GM18505 (cell line): ENCODE measurements at regions not wholly inside any gene's neighbourhood (a gene's known extent, or its start where the extent isn't known, plus 50 kb on each side); places are given as distances from the start of the nearest gene placed in this dataset.
"Not testable (repeated sequence)": the region's sequence is repeated elsewhere in the genome, so short reads cannot be mapped to it uniquely, and the experiment has no call there.

Experiments
- ATAC-seq: cut with Tn5 transposase; IDR thresholded peaks from one replicate; pipeline ENCODE4 v1.9.1; 2021; ENCODE audit not compliant: unreplicated experiment
- POLR2A ChIP-seq: IDR thresholded peaks from 4 replicates; pipeline ENCODE4 v1.6.1; 2011; ENCODE audit warnings: borderline replicate concordance; ENCODE audit not compliant: insufficient read depth, insufficient read length; ENCODE audit errors: extremely low read depth

GRCh38 chr11:37264060-37264459, 666.0 kb upstream of the RAG2 start:
- ATAC-seq: no peak
- no peak for TF ChIP-seq POLR2A

GRCh38 chr11:37263467-37263866, 665.4 kb upstream of the RAG2 start:
- ATAC-seq: not testable (repeated sequence)

- no peak for TF ChIP-seq POLR2A
- ATAC-seq: no peak
These were observed 661.7 kb upstream of the RAG2 start for GRCh38 chr11:37259734-37260133.

- ATAC-seq: no peak
These were observed 650.1 kb upstream of the RAG2 start for GRCh38 chr11:37248145-37248544.

GRCh38 chr11:37246092-37246491, 648.1 kb upstream of the RAG2 start:
- ATAC-seq: not testable (repeated sequence)

More at GRCh38 chr11:37248145-37248544, 650.1 kb upstream of the RAG2 start:
- TF ChIP-seq POLR2A: no peak

- ATAC-seq: no peak
- no peak for TF ChIP-seq POLR2A
These were observed 632.8 kb upstream of the RAG2 start for GRCh38 chr11:37230865-37231264.

GRCh38 chr11:37223962-37224361, 625.9 kb upstream of the RAG2 start:
- TF ChIP-seq POLR2A: no peak
- no peak for ATAC-seq

GRCh38 chr11:37203006-37203405, 605.0 kb upstream of the RAG2 start:
- no peak for ATAC-seq
- TF ChIP-seq POLR2A: no peak

- ATAC-seq: no peak
- no peak for TF ChIP-seq POLR2A
These were observed 601.0 kb upstream of the RAG2 start for GRCh38 chr11:37199082-37199481.

- no peak for TF ChIP-seq POLR2A
- no peak for ATAC-seq
These were observed 586.3 kb upstream of the RAG2 start for GRCh38 chr11:37184326-37184725.

GRCh38 chr11:37182031-37182430, 584.0 kb upstream of the RAG2 start:
- ATAC-seq: no peak
- no peak for TF ChIP-seq POLR2A

GRCh38 chr11:37177721-37178120, 579.7 kb upstream of the RAG2 start:
- no peak for ATAC-seq

GRCh38 chr11:37171451-37171850, 573.4 kb upstream of the RAG2 start:
- TF ChIP-seq POLR2A: no peak
- ATAC-seq: no peak

More at GRCh38 chr11:37177721-37178120, 579.7 kb upstream of the RAG2 start:
- TF ChIP-seq POLR2A: no peak

- TF ChIP-seq POLR2A: no peak
- no peak for ATAC-seq
These were observed 572.3 kb upstream of the RAG2 start for GRCh38 chr11:37170311-37170710.

- ATAC-seq: not testable (repeated sequence)
These were observed 547.4 kb upstream of the RAG2 start for GRCh38 chr11:37145434-37145833.

- no peak for ATAC-seq
- TF ChIP-seq POLR2A: no peak
These were observed 544.6 kb upstream of the RAG2 start for GRCh38 chr11:37142591-37142990.

- no peak for TF ChIP-seq POLR2A
- ATAC-seq: no peak
These were observed 543.7 kb upstream of the RAG2 start for GRCh38 chr11:37141707-37142106.

GRCh38 chr11:37135606-37136005, 537.6 kb upstream of the RAG2 start:
- not testable (repeated sequence) for ATAC-seq
